ENCODE measurements at regions not wholly inside any gene's neighbourhood (a gene's known extent, or its start where the extent isn't known, plus 50 kb on each side); places are given as distances from the start of the nearest gene placed in this dataset.

DNA sequence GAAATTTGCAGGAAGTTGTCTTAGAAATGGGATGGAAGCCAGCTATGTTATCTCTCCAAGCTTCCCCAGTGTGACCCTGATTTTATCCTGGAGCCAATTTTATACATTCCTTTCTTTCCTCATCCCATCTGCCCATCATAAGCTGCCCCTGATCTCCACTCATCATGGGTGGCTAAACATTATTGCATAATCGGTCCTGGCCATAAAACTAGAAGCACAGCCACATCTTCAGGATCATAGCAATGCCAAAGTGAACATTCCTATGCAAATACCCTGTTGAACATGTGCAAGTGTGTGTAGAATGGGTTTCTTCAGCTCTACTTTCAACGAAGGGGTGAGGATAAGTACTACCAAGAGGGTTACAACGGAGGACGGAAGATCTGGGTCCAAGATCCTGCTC is 50.6 kb upstream of the COG2 start:
- TF ChIP-seq, protein P1, sequence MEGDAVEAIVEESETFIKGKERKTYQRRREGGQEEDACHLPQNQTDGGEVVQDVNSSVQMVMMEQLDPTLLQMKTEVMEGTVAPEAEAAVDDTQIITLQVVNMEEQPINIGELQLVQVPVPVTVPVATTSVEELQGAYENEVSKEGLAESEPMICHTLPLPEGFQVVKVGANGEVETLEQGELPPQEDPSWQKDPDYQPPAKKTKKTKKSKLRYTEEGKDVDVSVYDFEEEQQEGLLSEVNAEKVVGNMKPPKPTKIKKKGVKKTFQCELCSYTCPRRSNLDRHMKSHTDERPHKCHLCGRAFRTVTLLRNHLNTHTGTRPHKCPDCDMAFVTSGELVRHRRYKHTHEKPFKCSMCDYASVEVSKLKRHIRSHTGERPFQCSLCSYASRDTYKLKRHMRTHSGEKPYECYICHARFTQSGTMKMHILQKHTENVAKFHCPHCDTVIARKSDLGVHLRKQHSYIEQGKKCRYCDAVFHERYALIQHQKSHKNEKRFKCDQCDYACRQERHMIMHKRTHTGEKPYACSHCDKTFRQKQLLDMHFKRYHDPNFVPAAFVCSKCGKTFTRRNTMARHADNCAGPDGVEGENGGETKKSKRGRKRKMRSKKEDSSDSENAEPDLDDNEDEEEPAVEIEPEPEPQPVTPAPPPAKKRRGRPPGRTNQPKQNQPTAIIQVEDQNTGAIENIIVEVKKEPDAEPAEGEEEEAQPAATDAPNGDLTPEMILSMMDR (IDR thresholded peaks at IDR 0.05), result no peak
- no peak for TF ChIP-seq POLR2A (IDR thresholded peaks at IDR 0.05)

Measured in testis (tissue), 2 donors.